Liver (tissue), 8 donors: ENCODE measurements at regions not wholly inside any gene's neighbourhood (a gene's known extent, or its start where the extent isn't known, plus 50 kb on each side); places are given as distances from the start of the nearest gene placed in this dataset.
"Not testable (repeated sequence)": the region's sequence is repeated elsewhere in the genome, so short reads cannot be mapped to it uniquely, and the experiment has no call there.

ENCODE experiments used
- DNase-seq: peaks from one replicate; pipeline ENCODE4 v3.0.0-alpha.2; 2017; ENCODE audit warnings: low spot score
- H3K27ac ChIP-seq, 2 donors: one replicate each; pipeline ENCODE4 v1.7.0; 2013; ENCODE audit warnings: inconsistent platforms in 2 of 2, low read length in 2 of 2, control low read depth in 1 of 2, low read depth in 1 of 2, mild to moderate bottlenecking in 1 of 2
- H3K27me3 ChIP-seq, 4 donors: one replicate each; pipeline versions ENCODE4 v1.6.1 to v1.7.0; 2013; ENCODE audit warnings: low read length in 3 of 4, inconsistent platforms in 1 of 4, mild to moderate bottlenecking in 1 of 4, moderate library complexity in 1 of 4; ENCODE audit not compliant: control insufficient read depth in 4 of 4, insufficient read depth in 4 of 4
- H3K36me3 ChIP-seq, 4 donors: one replicate each; pipeline versions ENCODE4 v1.6.1 to v1.7.0; 2013; ENCODE audit warnings: low read length in 3 of 4, mild to moderate bottlenecking in 3 of 4, low read depth in 1 of 4, moderate library complexity in 1 of 4; ENCODE audit not compliant: control insufficient read depth in 4 of 4, insufficient read depth in 3 of 4
- H3K4me1 ChIP-seq, 4 donors: one replicate each; pipeline versions ENCODE4 v1.6.1 to v1.7.0; 2013; ENCODE audit warnings: low read length in 3 of 4, mild to moderate bottlenecking in 3 of 4, moderate library complexity in 1 of 4; ENCODE audit not compliant: control insufficient read depth in 4 of 4, insufficient read depth in 4 of 4
- H3K4me3 ChIP-seq, 3 donors: one replicate each; pipeline versions ENCODE4 v1.6.1 to v1.7.0; 2013; ENCODE audit warnings: low read length in 3 of 3, control low read depth in 1 of 3, low read depth in 1 of 3, mild to moderate bottlenecking in 1 of 3
- H3K9ac ChIP-seq, 2 donors: one replicate each; pipeline ENCODE4 v1.7.0; 2013; ENCODE audit warnings: low read length in 2 of 2, mild to moderate bottlenecking in 2 of 2, moderate library complexity in 2 of 2, control low read depth in 1 of 2, low read depth in 1 of 2
- H3K9me3 ChIP-seq, 4 donors: one replicate each; pipeline versions ENCODE4 v1.6.1 to v1.7.0; 2013; ENCODE audit warnings: low read length in 3 of 4; ENCODE audit not compliant: control insufficient read depth in 4 of 4
- ATF3 ChIP-seq: IDR thresholded peaks from 2 replicates; pipeline ENCODE4 v1.6.1; 2016; ENCODE audit warnings: antibody characterized with exemption
- CTCF ChIP-seq: fragments of 150-350 bp; IDR thresholded peaks from 2 replicates; pipeline ENCODE4 v1.5.1; 2017; ENCODE audit warnings: improper control_type of control experiment, low read depth, low read length; ENCODE audit not compliant: missing input control
- FOXA1 ChIP-seq: IDR thresholded peaks from 2 replicates; pipeline ENCODE4 v1.6.1; 2016; ENCODE audit warnings: antibody characterized with exemption
- FOXA2 ChIP-seq: IDR thresholded peaks from 2 replicates; pipeline ENCODE4 v1.6.1; 2016; ENCODE audit warnings: antibody characterized with exemption
- GABPA ChIP-seq, 2 donors: IDR thresholded peaks in 1 of 2; conservative IDR thresholded peaks in 1 of 2; 2 replicates each; pipeline ENCODE4 v1.6.1; 2016; ENCODE audit warnings: antibody characterized with exemption in 2 of 2, mild to moderate bottlenecking in 1 of 2, moderate library complexity in 1 of 2
- HNF4A ChIP-seq, 2 donors: conservative IDR thresholded peaks; 2 replicates each; pipeline ENCODE4 v1.6.1; 2016; ENCODE audit warnings: antibody characterized with exemption in 2 of 2, mild to moderate bottlenecking in 2 of 2
- HNF4G ChIP-seq: IDR thresholded peaks from 2 replicates; pipeline ENCODE4 v1.6.1; 2016; ENCODE audit warnings: antibody characterized with exemption
- MAX ChIP-seq: IDR thresholded peaks from 2 replicates; pipeline ENCODE4 v1.6.1; 2016; ENCODE audit warnings: antibody characterized with exemption
- NR2F2 ChIP-seq: IDR thresholded peaks from 2 replicates; pipeline ENCODE4 v1.6.1; 2016; ENCODE audit warnings: antibody characterized with exemption
- RAD21 ChIP-seq, 2 donors: IDR thresholded peaks; 2 replicates each; pipeline ENCODE4 v1.6.1; 2016; ENCODE audit warnings: antibody characterized with exemption in 2 of 2, mild to moderate bottlenecking in 2 of 2
- REST ChIP-seq: IDR thresholded peaks from 2 replicates; pipeline ENCODE4 v1.6.1; 2016; ENCODE audit warnings: antibody characterized with exemption, mild to moderate bottlenecking
- SP1 ChIP-seq: IDR thresholded peaks from 2 replicates; pipeline ENCODE4 v1.6.1; 2018; ENCODE audit warnings: antibody characterized with exemption, mild to moderate bottlenecking
- TAF1 ChIP-seq: conservative IDR thresholded peaks from 2 replicates; pipeline ENCODE4 v1.6.1; 2016; ENCODE audit warnings: antibody characterized with exemption, mild to moderate bottlenecking
- YY1 ChIP-seq: IDR thresholded peaks from 2 replicates; pipeline ENCODE4 v1.6.1; 2016; ENCODE audit warnings: antibody characterized with exemption, mild to moderate bottlenecking
- ZBTB33 ChIP-seq: IDR thresholded peaks from 2 replicates; pipeline ENCODE4 v1.6.1; 2016; ENCODE audit warnings: antibody characterized with exemption
- WGBS: extraction: QIAGEN DNeasy Blood & Tissue Kit; methylation state at CpG from one replicate; pipeline ENCODE4 v1.1.7; 2013; 5-methylcytosine and 5-hydroxymethylcytosine counted together
- donor health status: healthy.
- donor health status: healthy.
- donor health status: healthy.
- donor health status: healthy.
- donor health status: healthy.

- TF ChIP-seq ZBTB33 (no peak), SP1 (no peak), GABPA (IDR thresholded peaks at IDR 0.05 in 1 of 2, conservative IDR thresholded peaks at IDR 0.05 in 1 of 2) (no peak), HNF4A (conservative IDR thresholded peaks at IDR 0.05) (no peak), RAD21 (IDR thresholded peaks at IDR 0.05) (no peak)
Measured at GRCh38 chr11:24206511-24206910, 290.3 kb upstream of the LUZP2 start (continued).

GRCh38 chr11:24216488-24216887, 280.4 kb upstream of the LUZP2 start:
- Histone ChIP-seq H3K4me1 (no peaks in the 10 kb centered on the region), H3K9ac (no peak overlapping the region), H3K27me3 (peaks cover 0 to 3% (median 0%) of the 10 kb centered on the region in 4 donors), H3K4me3 (no peak overlapping the region), H3K27ac (no peak overlapping the region), H3K9me3 (no peaks in the 10 kb centered on the region), H3K36me3 (no peaks in the 10 kb centered on the region)
- TF ChIP-seq REST (no peak), FOXA1 (no peak), FOXA2 (no peak), MAX (no peak)
- WGBS: 22% methylated on average over 1 of the region's 1 CpG
- no peak for DNase-seq

GRCh38 chr11:24217319-24217718, 279.5 kb upstream of the LUZP2 start:
- H3K9ac ChIP-seq, H3K9me3 ChIP-seq, H3K27me3 ChIP-seq, H3K4me3 ChIP-seq, H3K27ac ChIP-seq, H3K36me3 ChIP-seq, H3K4me1 ChIP-seq, DNase-seq: not testable (repeated sequence)
- 88% methylated on average over 11 of the region's 11 CpGs for WGBS

- Histone ChIP-seq H3K9ac (no peak overlapping the region), H3K4me3 (no peak overlapping the region), H3K27me3 (no peaks in the 10 kb centered on the region), H3K36me3 (no peaks in the 10 kb centered on the region), H3K27ac (no peak overlapping the region), H3K9me3 (no peaks in the 10 kb centered on the region), H3K4me1 (no peaks in the 10 kb centered on the region)
- no peak for DNase-seq
- WGBS: 56% methylated on average over 1 of the region's 1 CpG
- no peak for TF ChIP-seq ATF3
- TF ChIP-seq REST: no peak
- TF ChIP-seq FOXA2: no peak
- TF ChIP-seq NR2F2: no peak
- TF ChIP-seq HNF4A (conservative IDR thresholded peaks at IDR 0.05): no peak
- TF ChIP-seq TAF1: no peak
- TF ChIP-seq YY1: no peak
- TF ChIP-seq MAX: no peak
- TF ChIP-seq HNF4G: no peak
- no peak for TF ChIP-seq CTCF
Measured at GRCh38 chr11:24225501-24225900, 271.4 kb upstream of the LUZP2 start.
